ENCODE measurements at regions not wholly inside any gene's neighbourhood (a gene's known extent, or its start where the extent isn't known, plus 50 kb on each side); places are given as distances from the start of the nearest gene placed in this dataset.

GRCh38 chr3:139101396-139101795 lies 56.7 kb upstream of the PRR23C start:
- TF ChIP-seq CTCF (IDR thresholded peaks at IDR 0.05; ENCODE audit: insufficient read depth, low read length, severe bottlenecking), result no peak
- DNase-seq (ENCODE audit: low read depth) (no peak), FAIRE-seq (peak; percentile 60)
- Histone ChIP-seq H3K36me3 (ENCODE audit: control insufficient read depth, insufficient read depth, low read length) (no peaks in the 10 kb centered on the region), H3K4me3 (ENCODE audit: low read depth, low read length) (no peak overlapping the region), H3K27me3 (ENCODE audit: control insufficient read depth, insufficient read depth, low read length) (no peaks in the 10 kb centered on the region)

- no peak for TF ChIP-seq CTCF (IDR thresholded peaks at IDR 0.05; ENCODE audit: insufficient read depth, low read length, severe bottlenecking)
- DNase-seq (ENCODE audit: low read depth) (no peak), FAIRE-seq (no peak)
- H3K27me3 ChIP-seq (ENCODE audit: control insufficient read depth, insufficient read depth, low read length), result no peaks in the 10 kb centered on the region
- no peaks in the 10 kb centered on the region for H3K36me3 ChIP-seq (ENCODE audit: control insufficient read depth, insufficient read depth, low read length)
- H3K4me3 ChIP-seq (ENCODE audit: low read depth, low read length), result no peak overlapping the region
Observed at GRCh38 chr3:139103484-139103883, 58.8 kb upstream of the PRR23C start.

DNA sequence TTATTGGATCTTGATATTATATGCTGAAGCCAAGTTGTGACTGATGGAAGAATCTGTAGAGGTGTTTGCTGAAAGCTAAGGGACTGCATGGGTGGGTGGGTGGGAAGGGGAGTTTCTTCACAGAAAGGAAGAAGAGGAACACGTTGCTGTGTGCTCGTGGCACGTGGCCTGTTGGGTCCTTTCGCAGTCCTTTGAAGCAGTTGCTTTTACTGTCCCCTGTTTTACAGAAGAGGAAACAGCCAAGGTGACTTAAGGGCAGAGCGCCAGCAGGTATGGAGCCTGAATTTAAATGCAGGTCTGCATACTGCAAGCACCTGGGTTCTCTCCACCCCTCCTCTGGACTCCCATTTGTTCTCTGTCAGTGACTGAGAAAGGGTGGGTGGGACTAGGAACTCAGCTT lies 59.4 kb upstream of the PRR23C start:
- H3K4me3 ChIP-seq (ENCODE audit: low read depth, low read length), result no peak overlapping the region
- no peak for TF ChIP-seq CTCF (IDR thresholded peaks at IDR 0.05; ENCODE audit: insufficient read depth, low read length, severe bottlenecking)
- DNase-seq (ENCODE audit: low read depth), result no peak
- H3K36me3 ChIP-seq (ENCODE audit: control insufficient read depth, insufficient read depth, low read length), result no peaks in the 10 kb centered on the region
- FAIRE-seq, result no peak
- H3K27me3 ChIP-seq (ENCODE audit: control insufficient read depth, insufficient read depth, low read length), result no peaks in the 10 kb centered on the region

- no peak overlapping the region for H3K4me3 ChIP-seq (ENCODE audit: low read depth, low read length)
- FAIRE-seq (no peak), DNase-seq (ENCODE audit: low read depth) (no peak)
- TF ChIP-seq CTCF (IDR thresholded peaks at IDR 0.05; ENCODE audit: insufficient read depth, low read length, severe bottlenecking), result no peak
- no peaks in the 10 kb centered on the region for H3K27me3 ChIP-seq (ENCODE audit: control insufficient read depth, insufficient read depth, low read length)
- no peaks in the 10 kb centered on the region for H3K36me3 ChIP-seq (ENCODE audit: control insufficient read depth, insufficient read depth, low read length)
Observed at GRCh38 chr3:139105154-139105702, 60.5 kb upstream of the PRR23C start.

GRCh38 chr3:139106013-139106932 lies 61.6 kb upstream of the PRR23C start:
- Histone ChIP-seq H3K27me3 (ENCODE audit: control insufficient read depth, insufficient read depth, low read length) (no peaks in the 10 kb centered on the region), H3K4me3 (ENCODE audit: low read depth, low read length) (no peak overlapping the region), H3K36me3 (ENCODE audit: control insufficient read depth, insufficient read depth, low read length) (no peaks in the 10 kb centered on the region)
- FAIRE-seq (no peak), DNase-seq (ENCODE audit: low read depth) (no peak)
- no peak for TF ChIP-seq CTCF (IDR thresholded peaks at IDR 0.05; ENCODE audit: insufficient read depth, low read length, severe bottlenecking)

Data from bronchial epithelial cell (primary cell).